ENCODE measurements at regions not wholly inside any gene's neighbourhood (a gene's known extent, or its start where the extent isn't known, plus 50 kb on each side); places are given as distances from the start of the nearest gene placed in this dataset.

DNA sequence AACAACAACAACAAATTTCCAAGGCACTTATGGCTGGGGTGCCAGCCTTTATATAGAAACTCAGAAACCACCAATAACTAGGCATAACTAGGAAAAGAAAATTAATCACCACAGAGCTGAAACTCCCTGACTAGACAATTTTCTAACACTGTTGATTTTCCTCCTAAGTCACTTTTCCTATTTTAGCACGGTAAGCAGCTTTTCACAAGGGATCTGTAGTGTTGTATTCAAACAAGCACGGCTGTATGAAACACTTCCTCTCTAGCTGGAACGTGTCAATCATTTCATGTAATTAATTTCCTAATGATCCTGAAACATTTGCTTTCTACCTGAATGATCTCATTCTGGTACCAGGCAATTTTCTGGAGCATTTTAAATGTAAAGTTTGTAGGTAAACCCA is 645.0 kb downstream of the IRS1 start:
- CTCF ChIA-PET, result no interaction called here

GRCh38 chr2:226153553-226153952 is 646.1 kb downstream of the IRS1 start:
- no peak for DNase-seq (ENCODE audit: low spot score)
- CTCF ChIA-PET, result no interaction called here
- H3K27ac ChIP-seq (ENCODE audit: low read depth, low read length, poor library complexity, severe bottlenecking), result no peak overlapping the region
- intact Hi-C loops (cut with micrococcal nuclease; ENCODE audit: unreplicated experiment), result no loop called here
- no TSS peak for BruUV-seq (replicated peaks)
- no peaks in the 10 kb centered on the region for H3K27me3 ChIP-seq (replicated peaks; ENCODE audit: insufficient read depth, low read depth, low read length, poor library complexity)
- H3K9me3 ChIP-seq (ENCODE audit: low read depth, low read length, poor library complexity, severe bottlenecking), result no peaks in the 10 kb centered on the region
- no peaks in the 10 kb centered on the region for H3K36me3 ChIP-seq (ENCODE audit: insufficient read depth, low read length, poor library complexity, severe bottlenecking)
- POLR2A ChIA-PET (ENCODE audit: low non-redundant PET), result no interaction called here
- no peak overlapping the region for H3K4me3 ChIP-seq (ENCODE audit: low read depth, low read length, poor library complexity, severe bottlenecking)
- H3K4me1 ChIP-seq (ENCODE audit: insufficient read depth, low read length, poor library complexity, severe bottlenecking), result peaks cover 14% of the 10 kb centered on the region
- TF ChIP-seq, protein P1, sequence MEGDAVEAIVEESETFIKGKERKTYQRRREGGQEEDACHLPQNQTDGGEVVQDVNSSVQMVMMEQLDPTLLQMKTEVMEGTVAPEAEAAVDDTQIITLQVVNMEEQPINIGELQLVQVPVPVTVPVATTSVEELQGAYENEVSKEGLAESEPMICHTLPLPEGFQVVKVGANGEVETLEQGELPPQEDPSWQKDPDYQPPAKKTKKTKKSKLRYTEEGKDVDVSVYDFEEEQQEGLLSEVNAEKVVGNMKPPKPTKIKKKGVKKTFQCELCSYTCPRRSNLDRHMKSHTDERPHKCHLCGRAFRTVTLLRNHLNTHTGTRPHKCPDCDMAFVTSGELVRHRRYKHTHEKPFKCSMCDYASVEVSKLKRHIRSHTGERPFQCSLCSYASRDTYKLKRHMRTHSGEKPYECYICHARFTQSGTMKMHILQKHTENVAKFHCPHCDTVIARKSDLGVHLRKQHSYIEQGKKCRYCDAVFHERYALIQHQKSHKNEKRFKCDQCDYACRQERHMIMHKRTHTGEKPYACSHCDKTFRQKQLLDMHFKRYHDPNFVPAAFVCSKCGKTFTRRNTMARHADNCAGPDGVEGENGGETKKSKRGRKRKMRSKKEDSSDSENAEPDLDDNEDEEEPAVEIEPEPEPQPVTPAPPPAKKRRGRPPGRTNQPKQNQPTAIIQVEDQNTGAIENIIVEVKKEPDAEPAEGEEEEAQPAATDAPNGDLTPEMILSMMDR (conservative IDR thresholded peaks at IDR 0.05; ENCODE audit: low read depth, low read length), result no peak
- TF ChIP-seq EZH2 (IDR thresholded peaks at IDR 0.05; ENCODE audit: borderline replicate concordance, low read depth, low read length, poor library complexity, severe bottlenecking), result no peak

More for the DNA sequence above, 645.0 kb downstream of the IRS1 start:
- H3K4me1 ChIP-seq (ENCODE audit: insufficient read depth, low read length, poor library complexity, severe bottlenecking), result peaks cover 14% of the 10 kb centered on the region
- TF ChIP-seq, protein P1 (conservative IDR thresholded peaks at IDR 0.05; ENCODE audit: low read depth, low read length), result no peak
- TF ChIP-seq EZH2 (IDR thresholded peaks at IDR 0.05; ENCODE audit: borderline replicate concordance, low read depth, low read length, poor library complexity, severe bottlenecking), result no peak
- BruUV-seq (replicated peaks), result no TSS peak
- intact Hi-C loops (cut with micrococcal nuclease; ENCODE audit: unreplicated experiment), result no loop called here
- no peaks in the 10 kb centered on the region for H3K36me3 ChIP-seq (ENCODE audit: insufficient read depth, low read length, poor library complexity, severe bottlenecking)
- DNase-seq (ENCODE audit: low spot score), result no peak
- no peak overlapping the region for H3K4me3 ChIP-seq (ENCODE audit: low read depth, low read length, poor library complexity, severe bottlenecking)
- no peaks in the 10 kb centered on the region for H3K9me3 ChIP-seq (ENCODE audit: low read depth, low read length, poor library complexity, severe bottlenecking)
- POLR2A ChIA-PET (ENCODE audit: low non-redundant PET), result no interaction called here
- H3K27ac ChIP-seq (ENCODE audit: low read depth, low read length, poor library complexity, severe bottlenecking), result no peak overlapping the region
- H3K27me3 ChIP-seq (replicated peaks; ENCODE audit: insufficient read depth, low read depth, low read length, poor library complexity), result no peaks in the 10 kb centered on the region

DNA sequence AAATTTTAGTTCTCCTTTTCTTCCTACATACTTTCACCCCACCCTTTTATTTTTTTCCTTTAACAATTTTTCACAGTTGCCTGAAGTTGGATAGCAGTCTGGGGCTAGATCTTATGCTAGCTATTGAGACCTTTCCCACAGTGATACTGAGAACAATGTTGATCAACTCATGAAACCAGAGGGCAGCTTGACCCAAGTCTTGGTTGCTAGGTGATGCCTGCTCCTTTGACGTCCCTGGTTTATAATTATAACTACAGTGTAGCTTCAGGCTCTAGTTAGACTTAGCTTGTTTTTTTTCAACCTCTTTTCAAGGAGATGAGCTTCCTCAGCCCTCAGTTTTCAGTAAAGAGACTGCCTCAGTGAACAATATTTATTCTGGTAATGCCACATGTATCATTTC is 648.5 kb downstream of the IRS1 start:
- no TSS peak for BruUV-seq (replicated peaks)
- Histone ChIP-seq H3K4me3 (ENCODE audit: low read depth, low read length, poor library complexity, severe bottlenecking) (no peak overlapping the region), H3K36me3 (ENCODE audit: insufficient read depth, low read length, poor library complexity, severe bottlenecking) (no peaks in the 10 kb centered on the region), H3K9me3 (ENCODE audit: low read depth, low read length, poor library complexity, severe bottlenecking) (peaks cover 3% of the 10 kb centered on the region), H3K4me1 (ENCODE audit: insufficient read depth, low read length, poor library complexity, severe bottlenecking) (peaks cover 14% of the 10 kb centered on the region), H3K27me3 (replicated peaks; ENCODE audit: insufficient read depth, low read depth, low read length, poor library complexity) (no peaks in the 10 kb centered on the region), H3K27ac (ENCODE audit: low read depth, low read length, poor library complexity, severe bottlenecking) (no peak overlapping the region)
- intact Hi-C loops (cut with micrococcal nuclease; ENCODE audit: unreplicated experiment), result no loop called here
- no peak for DNase-seq (ENCODE audit: low spot score)
- ChIA-PET CTCF (no interaction called here), POLR2A (ENCODE audit: low non-redundant PET) (no interaction called here)
- TF ChIP-seq, protein P1 (conservative IDR thresholded peaks at IDR 0.05; ENCODE audit: low read depth, low read length), result no peak
- TF ChIP-seq EZH2 (IDR thresholded peaks at IDR 0.05; ENCODE audit: borderline replicate concordance, low read depth, low read length, poor library complexity, severe bottlenecking), result no peak

All from A673 (cell line).